SH-SY5Y (cell line): ENCODE measurements at regions not wholly inside any gene's neighbourhood (a gene's known extent, or its start where the extent isn't known, plus 50 kb on each side); places are given as distances from the start of the nearest gene placed in this dataset.

Experiments
- GATA2 ChIP-seq: IDR thresholded peaks from 2 replicates; pipeline ENCODE4 v1.6.1; 2011; ENCODE audit warnings: mild to moderate bottlenecking, low read depth, low read length
- GATA3 ChIP-seq: IDR thresholded peaks from 2 replicates; pipeline ENCODE4 v1.6.1; 2011; ENCODE audit warnings: low read depth, mild to moderate bottlenecking, low read length, moderate library complexity

DNA sequence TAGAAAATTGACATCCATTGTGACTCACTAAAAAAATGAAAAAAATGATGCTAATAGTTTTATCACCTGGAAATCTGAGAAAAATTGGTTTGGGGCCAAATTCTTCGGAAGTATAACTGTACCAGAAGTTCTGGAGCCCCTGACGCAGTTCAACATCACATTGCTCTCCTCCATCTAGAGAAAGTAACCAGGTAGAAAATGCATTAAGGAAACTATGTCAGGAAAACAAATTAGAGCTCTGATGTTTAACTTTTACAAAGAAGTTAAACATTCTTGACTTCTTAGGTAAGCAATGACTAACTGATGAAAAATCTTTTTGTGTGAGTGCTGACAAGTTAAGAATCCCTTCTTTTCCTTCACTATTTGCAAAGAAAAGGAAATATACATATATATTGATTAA lies 61.1 kb upstream of the TMEM196 start:
- TF ChIP-seq GATA3 (no peak), GATA2 (no peak)
